ENCODE measurements at regions not wholly inside any gene's neighbourhood (a gene's known extent, or its start where the extent isn't known, plus 50 kb on each side); places are given as distances from the start of the nearest gene placed in this dataset.

GRCh38 chr2:83063511-83063910 is 1395.6 kb downstream of the SUCLG1 start:
- ATAC-seq (ENCODE audit: low FRiP score in 2 of 2) (no peak), DNase-seq (no peak)
- Histone ChIP-seq H3K36me3 (no peaks in the 10 kb centered on the region), H3K9me3 (no peaks in the 10 kb centered on the region), H3K27ac (no peak overlapping the region), H3K4me3 (no peak overlapping the region), H3K4me1 (no peaks in the 10 kb centered on the region), H3K27me3 (no peaks in the 10 kb centered on the region)
- 77 to 83% methylated on average over 5 of the region's 5 CpGs for WGBS, 2 donors
- no peak for TF ChIP-seq EP300 (IDR thresholded peaks at IDR 0.05)
- no peak for TF ChIP-seq CTCF (IDR thresholded peaks at IDR 0.05)
- TF ChIP-seq POLR2AphosphoS5 (IDR thresholded peaks at IDR 0.05) = no peak
- TF ChIP-seq POLR2A (IDR thresholded peaks at IDR 0.05) = no peak

- TF ChIP-seq CTCF (IDR thresholded peaks at IDR 0.05) (no peak), POLR2AphosphoS5 (IDR thresholded peaks at IDR 0.05) (no peak), POLR2A (IDR thresholded peaks at IDR 0.05) (no peak), EP300 (IDR thresholded peaks at IDR 0.05) (no peak)
- Histone ChIP-seq H3K4me1 (no peaks in the 10 kb centered on the region), H3K27ac (no peak overlapping the region), H3K27me3 (no peaks in the 10 kb centered on the region), H3K36me3 (no peaks in the 10 kb centered on the region), H3K4me3 (no peak overlapping the region), H3K9me3 (no peaks in the 10 kb centered on the region)
- WGBS, 2 donors = 51 to 62% methylated on average over 2 of the region's 2 CpGs
- no peak for DNase-seq
- no peak for ATAC-seq (ENCODE audit: low FRiP score in 2 of 2)
These were observed 1400.4 kb downstream of the SUCLG1 start for GRCh38 chr2:83058683-83059082.

DNA sequence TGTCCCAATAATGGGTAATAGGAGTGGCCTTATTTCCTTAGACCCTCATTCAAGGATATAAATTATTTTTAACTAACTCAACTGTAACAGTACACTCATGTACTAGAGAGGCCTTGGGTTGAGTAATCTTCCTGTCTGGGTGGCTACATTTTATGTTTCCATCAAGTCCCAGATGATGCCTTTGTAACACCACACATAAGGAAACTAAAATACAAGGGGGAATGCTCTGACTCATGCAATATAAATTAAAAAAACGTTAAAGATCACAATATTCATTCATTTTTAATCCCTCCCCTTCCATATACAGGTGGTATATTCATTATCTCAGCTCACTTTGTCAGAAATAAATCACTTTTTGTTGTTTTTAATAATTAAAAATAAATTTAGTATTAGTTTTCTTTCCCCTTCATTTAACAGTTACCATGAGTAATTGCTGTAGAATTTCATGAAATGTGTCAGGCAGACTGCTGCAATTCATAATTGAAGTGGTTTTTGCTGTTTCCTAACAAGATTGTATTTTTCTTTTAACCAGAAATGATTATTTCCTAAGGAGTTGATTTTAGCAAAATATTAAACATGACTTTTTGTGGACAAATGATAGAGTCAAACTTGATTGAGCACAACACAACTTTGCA is 1403.6 kb downstream of the SUCLG1 start:
- Histone ChIP-seq H3K4me3 (no peak overlapping the region), H3K36me3 (no peaks in the 10 kb centered on the region), H3K4me1 (no peaks in the 10 kb centered on the region), H3K9me3 (no peaks in the 10 kb centered on the region), H3K27me3 (no peaks in the 10 kb centered on the region), H3K27ac (no peak overlapping the region)
- no peak for TF ChIP-seq POLR2AphosphoS5 (IDR thresholded peaks at IDR 0.05)
- no peak for TF ChIP-seq EP300 (IDR thresholded peaks at IDR 0.05)
- no peak for TF ChIP-seq POLR2A (IDR thresholded peaks at IDR 0.05)
- no peak for TF ChIP-seq CTCF (IDR thresholded peaks at IDR 0.05)
- ATAC-seq (ENCODE audit: low FRiP score in 2 of 2) (no peak), DNase-seq (no peak)
- WGBS, 2 donors = 30 to 35% methylated on average over 1 of the region's 1 CpG

DNA sequence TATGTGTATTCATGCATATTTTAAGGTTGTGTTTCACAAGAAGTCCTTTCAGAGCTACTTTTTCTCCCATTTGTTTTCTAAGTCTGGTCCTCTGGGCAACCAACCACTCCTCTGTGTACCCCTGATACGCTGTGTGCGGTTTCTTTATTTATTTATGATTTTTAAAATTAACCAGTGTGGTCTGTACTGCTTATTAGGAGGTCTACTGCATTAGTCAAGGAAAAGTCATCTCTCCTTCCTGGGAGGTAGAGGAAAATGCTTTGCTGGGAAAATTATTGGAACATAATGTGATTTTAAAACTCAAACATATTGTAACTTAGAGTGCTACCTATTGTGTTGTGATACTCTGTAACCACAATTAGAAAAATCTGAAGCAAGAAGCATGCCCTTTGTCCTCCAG is 1404.3 kb downstream of the SUCLG1 start:
- ATAC-seq (ENCODE audit: low FRiP score in 2 of 2) = no peak
- H3K9me3 ChIP-seq = no peaks in the 10 kb centered on the region
- DNase-seq = no peak
- H3K27ac ChIP-seq = no peak overlapping the region
- H3K36me3 ChIP-seq = no peaks in the 10 kb centered on the region
- no peak overlapping the region for H3K4me3 ChIP-seq
- WGBS, 2 donors = 75 to 96% methylated on average over 2 of the region's 2 CpGs
- TF ChIP-seq CTCF (IDR thresholded peaks at IDR 0.05) (no peak), EP300 (IDR thresholded peaks at IDR 0.05) (no peak), POLR2AphosphoS5 (IDR thresholded peaks at IDR 0.05) (no peak), POLR2A (IDR thresholded peaks at IDR 0.05) (no peak)
- no peaks in the 10 kb centered on the region for H3K4me1 ChIP-seq
- no peaks in the 10 kb centered on the region for H3K27me3 ChIP-seq

DNA sequence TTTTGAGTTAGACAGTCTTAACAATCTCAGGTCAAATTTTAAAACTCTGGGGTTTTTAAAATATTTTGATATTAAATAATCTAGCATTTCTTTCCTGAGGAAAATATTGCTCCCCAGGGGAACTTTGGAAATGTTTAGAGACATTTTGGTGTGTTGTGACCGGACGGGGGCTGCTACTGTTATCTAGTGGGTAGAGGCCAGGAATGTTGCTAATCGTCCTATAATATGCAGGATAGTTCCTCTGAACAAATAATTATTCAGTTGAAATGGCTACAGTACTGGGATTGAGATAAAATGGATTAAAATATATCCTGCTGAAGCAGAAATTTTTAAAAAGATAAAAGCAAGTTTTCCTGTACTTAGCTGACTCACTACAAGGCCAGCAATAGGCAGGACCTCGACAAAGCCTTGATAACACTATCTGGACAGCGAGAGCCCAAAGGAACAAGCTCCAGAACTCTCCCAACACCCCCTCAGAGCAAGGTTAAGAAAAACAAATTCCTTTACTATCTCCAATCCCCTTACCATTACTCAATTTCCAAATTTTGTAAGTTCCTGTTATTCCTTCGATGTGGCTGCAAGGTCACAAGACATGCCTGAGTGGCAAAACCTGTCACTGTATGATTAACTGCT is 1407.4 kb downstream of the SUCLG1 start:
- TF ChIP-seq POLR2A (IDR thresholded peaks at IDR 0.05) (no peak), EP300 (IDR thresholded peaks at IDR 0.05) (no peak), POLR2AphosphoS5 (IDR thresholded peaks at IDR 0.05) (no peak), CTCF (IDR thresholded peaks at IDR 0.05) (no peak)
- DNase-seq = no peak
- no peak overlapping the region for H3K27ac ChIP-seq

More for the DNA sequence above, 1407.4 kb downstream of the SUCLG1 start:
- H3K4me1 ChIP-seq = no peaks in the 10 kb centered on the region
- ATAC-seq (ENCODE audit: low FRiP score in 2 of 2) = no peak
- H3K36me3 ChIP-seq = no peaks in the 10 kb centered on the region
- no peaks in the 10 kb centered on the region for H3K9me3 ChIP-seq
- 74 to 76% methylated on average over 6 of the region's 6 CpGs for WGBS, 2 donors
- H3K4me3 ChIP-seq = no peak overlapping the region
- H3K27me3 ChIP-seq = no peaks in the 10 kb centered on the region

Measured in upper lobe of left lung (tissue), 6 donors.